ENCODE measurements at regions not wholly inside any gene's neighbourhood (a gene's known extent, or its start where the extent isn't known, plus 50 kb on each side); places are given as distances from the start of the nearest gene placed in this dataset.
"Not testable (repeated sequence)": the region's sequence is repeated elsewhere in the genome, so short reads cannot be mapped to it uniquely, and the experiment has no call there.

DNA sequence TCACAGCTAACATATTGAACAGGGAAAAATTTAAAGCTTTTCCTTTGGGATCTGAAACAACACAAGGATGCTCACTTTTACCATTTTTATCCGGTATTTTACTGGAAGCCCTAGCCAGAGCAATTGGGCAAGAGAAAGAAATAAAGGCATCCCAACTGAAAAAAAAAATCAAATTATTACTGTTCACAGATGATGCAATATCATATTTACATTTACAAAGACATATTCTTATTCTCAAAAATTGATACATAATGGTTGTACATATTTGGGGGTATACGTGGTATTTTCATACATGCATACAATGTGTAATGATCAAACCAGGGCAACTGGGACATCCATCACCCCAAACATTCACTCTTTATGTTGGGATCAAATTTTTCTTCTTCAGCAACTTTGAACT is 337.0 kb upstream of the SLC7A11 start:
- Histone ChIP-seq H3K4me3 (ENCODE audit: insufficient read depth, low read depth, low read length) (no peak overlapping the region), H3K36me3 (replicated peaks; ENCODE audit: control insufficient read depth, insufficient read depth, low read length) (no peaks in the 10 kb centered on the region), H3K27me3 (ENCODE audit: control insufficient read depth, insufficient read depth, low read length) (no peaks in the 10 kb centered on the region)
- no peak for DNase-seq

GRCh38 chr4:138577826-138578225 is 335.7 kb upstream of the SLC7A11 start:
- H3K4me3 ChIP-seq (ENCODE audit: insufficient read depth, low read depth, low read length); DNase-seq; H3K27me3 ChIP-seq (ENCODE audit: control insufficient read depth, insufficient read depth, low read length); H3K36me3 ChIP-seq (replicated peaks; ENCODE audit: control insufficient read depth, insufficient read depth, low read length): not testable (repeated sequence)

DNA sequence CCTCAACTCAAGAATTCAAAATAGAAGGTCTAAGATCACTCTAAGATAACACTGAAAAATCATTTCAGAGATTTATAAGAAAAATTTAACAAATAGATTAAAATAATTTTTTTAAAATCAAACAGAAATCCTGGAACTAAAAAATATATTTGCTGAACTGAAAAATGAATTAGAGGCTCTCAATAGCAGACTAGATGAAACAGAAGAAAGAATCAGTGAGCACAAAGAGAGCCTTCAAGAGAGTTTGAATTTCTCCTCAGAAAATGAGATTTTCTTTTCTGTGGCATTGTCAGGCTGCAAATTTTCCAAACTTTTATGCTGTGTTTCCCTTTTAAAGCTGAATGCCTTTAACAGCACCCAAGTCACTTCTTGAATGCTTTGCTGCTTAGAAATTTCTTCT is 335.0 kb upstream of the SLC7A11 start:
- Histone ChIP-seq H3K4me3 (ENCODE audit: insufficient read depth, low read depth, low read length) (no peak overlapping the region), H3K36me3 (replicated peaks; ENCODE audit: control insufficient read depth, insufficient read depth, low read length) (no peaks in the 10 kb centered on the region), H3K27me3 (ENCODE audit: control insufficient read depth, insufficient read depth, low read length) (no peaks in the 10 kb centered on the region)
- DNase-seq = no peak

DNA sequence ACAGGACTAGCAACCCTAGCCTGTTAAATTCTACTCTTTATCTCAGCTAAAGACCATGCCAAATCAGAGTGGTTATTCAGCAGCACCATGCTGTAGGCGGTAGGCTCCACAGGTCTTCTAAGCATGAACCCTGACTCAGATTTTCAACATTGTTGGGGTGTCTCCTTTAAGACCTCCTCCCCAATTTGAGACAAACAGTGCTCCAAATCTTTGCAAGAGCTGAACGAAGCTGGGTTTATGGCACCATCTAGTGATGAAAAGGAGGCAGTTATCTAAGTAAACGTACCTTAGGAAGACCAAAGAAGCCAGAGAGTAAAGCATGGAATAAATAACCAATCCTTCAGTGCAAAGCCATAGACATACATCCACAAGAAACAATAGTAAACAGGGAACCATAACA is 334.5 kb upstream of the SLC7A11 start:
- H3K27me3 ChIP-seq (ENCODE audit: control insufficient read depth, insufficient read depth, low read length) = no peaks in the 10 kb centered on the region
- no peaks in the 10 kb centered on the region for H3K36me3 ChIP-seq (replicated peaks; ENCODE audit: control insufficient read depth, insufficient read depth, low read length)
- no peak overlapping the region for H3K4me3 ChIP-seq (ENCODE audit: insufficient read depth, low read depth, low read length)
- DNase-seq = peak; percentile 21

DNA sequence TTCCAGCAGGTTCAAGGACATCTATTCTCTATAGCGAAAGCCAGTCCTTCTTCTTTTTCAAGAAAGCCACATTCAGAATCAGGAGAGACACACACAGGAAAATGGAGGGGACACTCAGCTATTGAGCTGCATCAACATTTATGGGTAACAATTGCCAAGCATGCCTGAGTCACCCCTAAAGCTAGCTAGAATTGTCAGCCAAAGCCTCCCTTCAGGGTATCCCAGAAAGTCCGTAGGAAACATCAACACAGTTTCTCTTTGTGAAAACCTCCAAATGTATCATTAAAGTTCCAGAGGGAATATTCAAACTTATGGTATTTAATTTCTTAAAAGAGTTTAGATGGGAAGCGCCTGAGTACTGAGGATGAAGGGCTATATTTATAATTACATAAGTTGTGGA is 331.1 kb upstream of the SLC7A11 start:
- Histone ChIP-seq H3K36me3 (replicated peaks; ENCODE audit: control insufficient read depth, insufficient read depth, low read length) (no peaks in the 10 kb centered on the region), H3K4me3 (ENCODE audit: insufficient read depth, low read depth, low read length) (no peak overlapping the region), H3K27me3 (ENCODE audit: control insufficient read depth, insufficient read depth, low read length) (no peaks in the 10 kb centered on the region)
- no peak for DNase-seq

DNA sequence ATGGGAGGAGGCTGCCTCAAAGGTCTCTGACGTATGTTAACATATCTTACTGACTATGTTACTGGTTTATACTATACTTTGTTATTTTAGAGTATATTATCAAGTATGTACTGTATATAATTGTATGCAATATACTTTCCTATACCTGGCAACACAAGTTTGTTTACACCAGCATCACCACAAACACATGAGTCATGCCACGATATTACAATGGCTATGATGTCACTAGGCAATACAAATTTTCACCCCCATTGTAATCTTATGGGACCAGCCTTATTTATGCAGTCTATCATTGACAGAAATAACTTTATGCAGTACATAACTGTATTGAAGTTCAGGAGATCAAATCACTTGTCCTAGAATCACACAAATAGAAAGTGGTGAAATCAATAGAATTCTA is 329.9 kb upstream of the SLC7A11 start:
- Histone ChIP-seq H3K36me3 (replicated peaks; ENCODE audit: control insufficient read depth, insufficient read depth, low read length) (no peaks in the 10 kb centered on the region), H3K27me3 (ENCODE audit: control insufficient read depth, insufficient read depth, low read length) (no peaks in the 10 kb centered on the region), H3K4me3 (ENCODE audit: insufficient read depth, low read depth, low read length) (no peak overlapping the region)
- no peak for DNase-seq

GRCh38 chr4:138567696-138568095 is 325.5 kb upstream of the SLC7A11 start:
- Histone ChIP-seq H3K27me3 (ENCODE audit: control insufficient read depth, insufficient read depth, low read length) (no peaks in the 10 kb centered on the region), H3K36me3 (replicated peaks; ENCODE audit: control insufficient read depth, insufficient read depth, low read length) (no peaks in the 10 kb centered on the region), H3K4me3 (ENCODE audit: insufficient read depth, low read depth, low read length) (no peak overlapping the region)
- no peak for DNase-seq

- Histone ChIP-seq H3K4me3 (ENCODE audit: insufficient read depth, low read depth, low read length) (no peak overlapping the region), H3K27me3 (ENCODE audit: control insufficient read depth, insufficient read depth, low read length) (no peaks in the 10 kb centered on the region), H3K36me3 (replicated peaks; ENCODE audit: control insufficient read depth, insufficient read depth, low read length) (no peaks in the 10 kb centered on the region)
- DNase-seq = no peak
Measured at GRCh38 chr4:138565576-138565975, 323.4 kb upstream of the SLC7A11 start.

DNA sequence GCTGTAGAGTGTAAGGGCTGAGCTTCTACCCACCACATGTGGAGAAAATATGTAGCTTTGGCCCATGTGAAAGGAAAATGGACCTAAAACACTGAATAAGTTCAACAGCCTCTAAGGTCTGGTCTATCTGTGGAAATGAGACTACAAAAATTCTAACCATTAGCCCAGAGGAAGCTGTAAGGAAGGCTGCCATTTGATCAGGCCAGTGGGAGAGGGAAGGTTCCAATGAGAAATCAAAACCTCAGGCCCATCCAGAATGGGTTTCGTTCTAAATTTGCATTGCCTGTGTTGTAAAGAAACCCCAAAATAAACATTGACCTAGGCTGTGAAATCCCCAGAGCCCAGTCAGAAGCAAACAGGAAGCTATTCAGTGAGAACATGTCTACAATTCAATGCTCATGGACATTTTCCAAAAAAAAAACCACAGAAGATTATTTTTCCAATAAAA is 320.4 kb upstream of the SLC7A11 start:
- Histone ChIP-seq H3K4me3 (ENCODE audit: insufficient read depth, low read depth, low read length) (no peak overlapping the region), H3K27me3 (ENCODE audit: control insufficient read depth, insufficient read depth, low read length) (no peaks in the 10 kb centered on the region), H3K36me3 (replicated peaks; ENCODE audit: control insufficient read depth, insufficient read depth, low read length) (no peaks in the 10 kb centered on the region)
- no peak for DNase-seq

DNA sequence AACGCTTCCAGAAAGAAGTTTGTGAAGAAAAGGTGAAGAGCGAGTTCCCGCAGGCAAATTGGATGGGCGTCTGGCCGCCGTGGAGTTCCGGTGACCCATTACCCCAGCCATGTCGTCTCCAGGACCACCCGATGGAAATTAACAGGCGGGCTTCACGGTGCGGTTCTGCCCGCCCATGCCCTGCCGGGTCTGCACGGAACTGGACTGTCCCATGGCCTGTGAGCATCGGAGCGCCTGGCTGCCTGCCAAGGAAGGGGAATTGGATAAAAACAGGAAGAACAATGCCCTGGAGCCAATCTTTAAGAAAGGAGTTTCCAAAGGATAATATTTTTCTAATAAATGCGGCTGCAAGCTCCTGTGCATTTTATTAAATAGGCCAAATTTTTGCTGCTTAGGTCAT is 319.8 kb upstream of the SLC7A11 start:
- Histone ChIP-seq H3K36me3 (replicated peaks; ENCODE audit: control insufficient read depth, insufficient read depth, low read length) (no peaks in the 10 kb centered on the region), H3K4me3 (ENCODE audit: insufficient read depth, low read depth, low read length) (no peak overlapping the region), H3K27me3 (ENCODE audit: control insufficient read depth, insufficient read depth, low read length) (no peaks in the 10 kb centered on the region)
- no peak for DNase-seq

GRCh38 chr4:138561276-138561880 is 319.2 kb upstream of the SLC7A11 start:
- no peaks in the 10 kb centered on the region for H3K36me3 ChIP-seq (replicated peaks; ENCODE audit: control insufficient read depth, insufficient read depth, low read length)
- H3K27me3 ChIP-seq (ENCODE audit: control insufficient read depth, insufficient read depth, low read length) = no peaks in the 10 kb centered on the region
- no peak overlapping the region for H3K4me3 ChIP-seq (ENCODE audit: insufficient read depth, low read depth, low read length)
- DNase-seq = no peak

GRCh38 chr4:138560448-138560847 is 318.3 kb upstream of the SLC7A11 start:
- Histone ChIP-seq H3K36me3 (replicated peaks; ENCODE audit: control insufficient read depth, insufficient read depth, low read length) (no peaks in the 10 kb centered on the region), H3K27me3 (ENCODE audit: control insufficient read depth, insufficient read depth, low read length) (no peaks in the 10 kb centered on the region), H3K4me3 (ENCODE audit: insufficient read depth, low read depth, low read length) (no peak overlapping the region)
- peak; percentile 64 for DNase-seq

DNA sequence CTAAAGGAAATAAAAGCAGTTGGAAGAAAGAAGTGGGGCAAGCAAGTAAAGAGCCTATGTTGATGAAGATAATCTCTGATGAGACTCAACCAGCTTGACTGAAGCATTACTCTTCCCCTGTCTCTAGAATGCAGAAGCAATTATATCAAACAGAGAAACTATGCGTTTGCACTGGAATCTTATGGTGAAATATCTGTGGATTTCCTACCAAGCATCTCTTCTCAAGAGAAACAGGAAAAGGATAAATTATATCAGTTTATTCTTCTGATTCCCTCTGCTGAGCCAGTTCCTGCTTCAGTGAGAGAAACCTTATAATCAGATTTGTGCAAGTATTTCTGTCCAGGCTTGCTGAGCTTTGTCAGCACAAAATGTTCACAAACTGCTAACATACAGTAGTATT is 316.7 kb upstream of the SLC7A11 start:
- H3K4me3 ChIP-seq (ENCODE audit: insufficient read depth, low read depth, low read length) = no peak overlapping the region
- DNase-seq = no peak
- no peaks in the 10 kb centered on the region for H3K27me3 ChIP-seq (ENCODE audit: control insufficient read depth, insufficient read depth, low read length)
- no peaks in the 10 kb centered on the region for H3K36me3 ChIP-seq (replicated peaks; ENCODE audit: control insufficient read depth, insufficient read depth, low read length)

DNA sequence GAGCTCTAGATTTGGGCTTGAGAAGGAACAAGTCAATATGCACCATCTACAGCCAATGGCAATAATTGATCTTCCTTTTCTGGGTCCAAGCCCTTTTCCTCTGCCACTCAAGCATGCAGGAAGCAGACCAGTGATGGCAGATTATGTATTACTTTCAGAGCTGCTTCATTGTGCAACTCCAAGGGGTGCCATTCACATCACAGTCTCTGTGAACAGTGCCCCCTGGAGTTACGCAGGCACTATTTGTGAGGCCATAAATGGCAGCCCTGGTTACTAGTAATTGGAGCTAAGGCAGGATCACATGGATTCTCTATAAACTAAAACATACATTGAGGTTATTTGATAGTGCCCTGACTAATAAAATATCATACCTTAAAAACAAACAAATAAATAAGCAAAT is 313.4 kb upstream of the SLC7A11 start:
- no peak overlapping the region for H3K4me3 ChIP-seq (ENCODE audit: insufficient read depth, low read depth, low read length)
- peak; percentile 37 for DNase-seq
- no peaks in the 10 kb centered on the region for H3K27me3 ChIP-seq (ENCODE audit: control insufficient read depth, insufficient read depth, low read length)
- no peaks in the 10 kb centered on the region for H3K36me3 ChIP-seq (replicated peaks; ENCODE audit: control insufficient read depth, insufficient read depth, low read length)

DNA sequence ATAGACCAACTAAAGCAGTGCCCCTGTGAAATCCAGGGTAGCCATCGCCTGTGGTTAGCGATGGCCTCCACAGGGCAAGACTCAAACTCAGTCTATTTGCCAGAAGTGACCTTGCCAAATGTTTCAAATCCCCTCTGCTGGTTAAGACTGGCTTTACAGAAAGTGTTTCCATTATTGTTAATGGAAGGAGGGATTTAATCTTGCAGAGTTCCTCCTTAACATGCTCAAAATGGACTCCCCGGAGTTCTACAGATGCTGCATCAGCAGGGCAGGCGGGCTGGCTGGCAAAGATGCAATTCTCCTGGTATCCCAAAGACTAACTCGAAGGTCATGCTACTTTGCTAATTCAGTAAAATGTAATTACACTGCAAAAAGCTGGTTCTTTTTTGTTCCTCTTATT is 313.0 kb upstream of the SLC7A11 start:
- Histone ChIP-seq H3K36me3 (replicated peaks; ENCODE audit: control insufficient read depth, insufficient read depth, low read length) (no peaks in the 10 kb centered on the region), H3K4me3 (ENCODE audit: insufficient read depth, low read depth, low read length) (no peak overlapping the region), H3K27me3 (ENCODE audit: control insufficient read depth, insufficient read depth, low read length) (no peaks in the 10 kb centered on the region)
- peak; percentile 21 for DNase-seq
